ENCODE measurements at regions not wholly inside any gene's neighbourhood (a gene's known extent, or its start where the extent isn't known, plus 50 kb on each side); places are given as distances from the start of the nearest gene placed in this dataset.

DNA sequence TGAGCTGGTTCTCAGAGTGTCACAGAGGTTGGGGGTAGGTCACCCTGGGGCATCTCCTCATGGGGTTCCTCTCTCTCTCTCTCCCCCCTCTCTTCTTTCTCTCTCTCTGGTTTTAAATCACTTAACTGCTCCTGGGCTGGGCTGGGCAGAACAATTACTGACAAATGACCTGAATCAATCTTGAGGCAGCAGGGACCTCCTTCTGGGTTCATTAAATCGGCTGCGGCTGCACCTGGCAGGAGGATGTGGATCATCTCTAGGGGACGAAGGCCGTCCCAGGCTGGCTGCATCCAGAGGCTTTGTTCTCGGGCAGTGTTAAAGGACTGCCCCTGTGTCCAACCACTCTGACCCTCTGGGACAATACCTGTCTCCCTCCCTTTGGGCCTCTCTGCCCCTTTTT lies 143.1 kb downstream of the TLE3 start:
- 70 to 73% methylated on average over 2 to 5 of the region's 5 CpGs for WGBS, 2 donors (ENCODE audit: low coverage in 1 of 2)

DNA sequence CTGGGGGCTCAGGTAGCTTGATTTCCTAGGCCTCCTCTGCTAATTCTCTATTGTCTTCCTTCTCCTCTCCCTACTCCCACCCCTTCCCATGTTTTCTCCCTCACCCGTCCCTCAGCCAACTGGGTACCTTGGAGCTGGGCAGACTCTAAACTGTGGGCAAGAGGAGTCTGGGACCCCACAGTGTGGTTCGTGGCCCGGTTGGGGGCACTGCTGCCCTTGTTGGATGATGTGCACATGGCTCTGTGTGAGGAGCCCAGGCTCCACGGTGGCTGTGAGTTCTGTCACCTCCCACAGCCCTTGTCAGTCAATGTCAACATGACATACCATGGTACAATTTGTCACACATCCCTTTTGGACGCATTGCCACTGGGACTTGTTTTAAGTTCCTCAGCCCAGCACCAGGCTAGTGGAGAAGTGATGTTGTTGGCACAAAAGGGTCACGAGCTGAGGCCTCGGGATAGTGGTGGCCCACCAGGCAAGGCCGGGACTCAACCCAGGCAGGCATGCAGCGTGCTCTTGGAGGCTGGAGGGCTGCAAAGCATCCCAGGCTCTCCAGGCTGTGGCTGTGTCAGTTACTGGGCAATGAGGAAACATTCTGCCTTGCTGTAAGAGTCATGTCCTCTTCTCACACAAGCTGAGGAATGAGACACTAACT lies 142.3 kb downstream of the TLE3 start:
- no peaks in the 10 kb centered on the region for H3K27me3 ChIP-seq
- no peak overlapping the region for H3K4me3 ChIP-seq
- H3K27ac ChIP-seq = no peak overlapping the region
- DNase-seq = no peak
- H3K9me3 ChIP-seq = no peaks in the 10 kb centered on the region
- H3K4me1 ChIP-seq = no peaks in the 10 kb centered on the region
- intact Hi-C loops (cut with DNase I; ENCODE audit: low total_unique reads) (no loop called here), in situ Hi-C loops (cut with MboI; ENCODE audit: low pct_ligation_motif_present in 1 of 4, low pct_unique_long_range_greater_than_20kb in 1 of 4, low sequenced_read_pairs in 3 of 4) (no loop called here)
- H3K36me3 ChIP-seq = no peaks in the 10 kb centered on the region
- 80 to 87% methylated on average over 1 to 9 of the region's 9 CpGs for WGBS, 2 donors (ENCODE audit: low coverage in 1 of 2)
- TF ChIP-seq, protein P1, sequence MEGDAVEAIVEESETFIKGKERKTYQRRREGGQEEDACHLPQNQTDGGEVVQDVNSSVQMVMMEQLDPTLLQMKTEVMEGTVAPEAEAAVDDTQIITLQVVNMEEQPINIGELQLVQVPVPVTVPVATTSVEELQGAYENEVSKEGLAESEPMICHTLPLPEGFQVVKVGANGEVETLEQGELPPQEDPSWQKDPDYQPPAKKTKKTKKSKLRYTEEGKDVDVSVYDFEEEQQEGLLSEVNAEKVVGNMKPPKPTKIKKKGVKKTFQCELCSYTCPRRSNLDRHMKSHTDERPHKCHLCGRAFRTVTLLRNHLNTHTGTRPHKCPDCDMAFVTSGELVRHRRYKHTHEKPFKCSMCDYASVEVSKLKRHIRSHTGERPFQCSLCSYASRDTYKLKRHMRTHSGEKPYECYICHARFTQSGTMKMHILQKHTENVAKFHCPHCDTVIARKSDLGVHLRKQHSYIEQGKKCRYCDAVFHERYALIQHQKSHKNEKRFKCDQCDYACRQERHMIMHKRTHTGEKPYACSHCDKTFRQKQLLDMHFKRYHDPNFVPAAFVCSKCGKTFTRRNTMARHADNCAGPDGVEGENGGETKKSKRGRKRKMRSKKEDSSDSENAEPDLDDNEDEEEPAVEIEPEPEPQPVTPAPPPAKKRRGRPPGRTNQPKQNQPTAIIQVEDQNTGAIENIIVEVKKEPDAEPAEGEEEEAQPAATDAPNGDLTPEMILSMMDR (IDR thresholded peaks at IDR 0.05) = no peak
- TF ChIP-seq EP300 (IDR thresholded peaks at IDR 0.05; ENCODE audit: low read depth) = no peak
- no peak for TF ChIP-seq POLR2AphosphoS5 (IDR thresholded peaks at IDR 0.05)
- TF ChIP-seq POLR2A (IDR thresholded peaks at IDR 0.05) = no peak

More for the DNA sequence above, 143.1 kb downstream of the TLE3 start:
- intact Hi-C loops (cut with DNase I; ENCODE audit: low total_unique reads) (no loop called here), in situ Hi-C loops (cut with MboI; ENCODE audit: low pct_ligation_motif_present in 1 of 4, low pct_unique_long_range_greater_than_20kb in 1 of 4, low sequenced_read_pairs in 3 of 4) (no loop called here)
- DNase-seq = no peak
- H3K4me3 ChIP-seq = no peak overlapping the region
- no peaks in the 10 kb centered on the region for H3K4me1 ChIP-seq
- TF ChIP-seq, protein P1 (IDR thresholded peaks at IDR 0.05) = no peak
- no peak for TF ChIP-seq POLR2AphosphoS5 (IDR thresholded peaks at IDR 0.05)
- no peak for TF ChIP-seq POLR2A (IDR thresholded peaks at IDR 0.05)
- TF ChIP-seq EP300 (IDR thresholded peaks at IDR 0.05; ENCODE audit: low read depth) = no peak
- no peak overlapping the region for H3K27ac ChIP-seq
- no peaks in the 10 kb centered on the region for H3K36me3 ChIP-seq
- no peaks in the 10 kb centered on the region for H3K27me3 ChIP-seq
- no peaks in the 10 kb centered on the region for H3K9me3 ChIP-seq

DNA sequence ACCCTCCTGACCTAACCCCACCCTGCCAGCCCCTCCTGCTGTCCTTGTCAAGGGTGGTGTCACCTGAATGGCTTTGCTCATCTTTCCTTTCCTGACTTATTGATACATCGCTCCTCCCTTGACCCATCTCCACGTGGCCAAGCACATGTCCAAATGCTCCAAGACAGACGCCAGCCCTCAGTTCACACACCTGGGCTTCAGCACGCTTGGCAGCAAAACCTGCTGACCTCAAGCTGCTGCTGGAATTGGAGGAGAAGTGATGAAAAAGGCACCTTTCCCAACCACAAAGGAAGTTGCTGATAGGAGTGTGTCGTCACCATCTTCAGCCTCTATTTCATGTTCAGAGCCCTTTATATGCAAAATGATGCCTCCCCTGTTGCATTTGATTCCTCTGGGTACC lies 141.3 kb downstream of the TLE3 start:
- TF ChIP-seq POLR2AphosphoS5 (IDR thresholded peaks at IDR 0.05) (no peak), POLR2A (IDR thresholded peaks at IDR 0.05) (no peak), EP300 (IDR thresholded peaks at IDR 0.05; ENCODE audit: low read depth) (no peak)
- TF ChIP-seq, protein P1 (IDR thresholded peaks at IDR 0.05) = no peak
- Histone ChIP-seq H3K27me3 (no peaks in the 10 kb centered on the region), H3K4me3 (no peak overlapping the region), H3K27ac (no peak overlapping the region), H3K36me3 (no peaks in the 10 kb centered on the region), H3K4me1 (no peaks in the 10 kb centered on the region), H3K9me3 (no peaks in the 10 kb centered on the region)
- intact Hi-C loops (cut with DNase I; ENCODE audit: low total_unique reads) = no loop called here
- no peak for DNase-seq
- in situ Hi-C loops (cut with MboI; ENCODE audit: low pct_ligation_motif_present in 1 of 4, low pct_unique_long_range_greater_than_20kb in 1 of 4, low sequenced_read_pairs in 3 of 4) = no loop called here
- WGBS, 2 donors (ENCODE audit: low coverage in 1 of 2) = 70 to 88% methylated on average over 2 to 5 of the region's 5 CpGs

DNA sequence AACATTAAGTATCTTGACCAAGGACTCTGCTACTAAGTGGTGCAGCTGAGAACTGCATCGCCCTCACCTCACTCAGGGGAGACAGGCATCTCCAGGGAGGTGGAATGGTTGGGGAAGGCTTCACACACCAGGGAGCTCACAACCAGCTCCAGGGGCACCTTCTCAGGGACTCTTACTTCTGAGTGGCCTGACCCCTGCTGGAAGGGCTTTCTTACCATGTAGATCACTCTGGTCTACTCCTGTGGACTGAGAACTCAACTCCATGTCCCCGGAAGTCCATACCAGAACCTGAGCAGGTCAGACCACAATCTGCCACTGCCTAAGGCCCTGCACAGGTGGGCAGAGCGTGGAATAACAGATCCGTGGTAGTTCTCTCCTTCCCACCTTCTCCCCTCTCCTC lies 140.5 kb downstream of the TLE3 start:
- intact Hi-C loops (cut with DNase I; ENCODE audit: low total_unique reads) (no loop called here), in situ Hi-C loops (cut with MboI; ENCODE audit: low pct_ligation_motif_present in 1 of 4, low pct_unique_long_range_greater_than_20kb in 1 of 4, low sequenced_read_pairs in 3 of 4) (no loop called here)
- Histone ChIP-seq H3K27ac (no peak overlapping the region), H3K4me3 (no peak overlapping the region), H3K4me1 (no peaks in the 10 kb centered on the region), H3K9me3 (no peaks in the 10 kb centered on the region), H3K36me3 (no peaks in the 10 kb centered on the region), H3K27me3 (no peaks in the 10 kb centered on the region)
- TF ChIP-seq POLR2AphosphoS5 (IDR thresholded peaks at IDR 0.05) (no peak), POLR2A (IDR thresholded peaks at IDR 0.05) (no peak)
- TF ChIP-seq, protein P1 (IDR thresholded peaks at IDR 0.05) = no peak
- DNase-seq = no peak
- 74 to 91% methylated on average over 4 of the region's 4 CpGs for WGBS, 2 donors (ENCODE audit: low coverage in 1 of 2)
